Choroid plexus epithelial cell (primary cell): ENCODE measurements at regions not wholly inside any gene's neighbourhood (a gene's known extent, or its start where the extent isn't known, plus 50 kb on each side); places are given as distances from the start of the nearest gene placed in this dataset.
A peak's percentile ranks its signal among the peaks of the same experiment; 100 is the strongest.

ENCODE experiments used
- DNase-seq: peaks from one replicate; pipeline ENCODE4 v3.0.0-alpha.2; 2010; ENCODE audit warnings: low read depth
- H3K4me3 ChIP-seq: 2 replicates; pipeline ENCODE4 v1.5.1; 2011; ENCODE audit warnings: low read depth, mild to moderate bottlenecking, control low read depth, low read length, moderate library complexity
- TF ChIP-seq, protein P1 (sequence below): conservative IDR thresholded peaks from 2 replicates; pipeline ENCODE4 v1.5.1; 2011; ENCODE audit warnings: low read depth, mild to moderate bottlenecking, control low read depth, inconsistent platforms, low read length, moderate library complexity

DNA sequence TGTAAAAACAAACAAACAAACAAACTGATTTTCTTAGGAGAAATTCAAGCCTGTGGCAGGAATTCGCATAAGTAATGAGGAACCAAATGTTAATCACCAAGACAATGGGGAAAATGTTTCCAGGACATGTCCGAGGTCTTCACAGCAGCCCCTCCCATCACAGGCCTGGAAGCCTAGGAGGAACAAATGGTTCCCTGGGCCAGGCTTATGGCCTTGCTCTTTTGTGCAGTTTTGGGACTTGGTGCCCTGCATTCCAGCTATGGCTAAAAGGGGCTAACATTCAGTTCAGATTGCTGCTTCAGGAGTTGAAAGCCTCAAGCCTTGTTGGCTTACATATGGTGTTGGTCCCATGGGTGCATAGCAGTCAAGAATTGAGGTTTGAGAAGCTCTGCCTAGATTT lies 1372.7 kb upstream of the CITED2 start:
- TF ChIP-seq, protein P1, sequence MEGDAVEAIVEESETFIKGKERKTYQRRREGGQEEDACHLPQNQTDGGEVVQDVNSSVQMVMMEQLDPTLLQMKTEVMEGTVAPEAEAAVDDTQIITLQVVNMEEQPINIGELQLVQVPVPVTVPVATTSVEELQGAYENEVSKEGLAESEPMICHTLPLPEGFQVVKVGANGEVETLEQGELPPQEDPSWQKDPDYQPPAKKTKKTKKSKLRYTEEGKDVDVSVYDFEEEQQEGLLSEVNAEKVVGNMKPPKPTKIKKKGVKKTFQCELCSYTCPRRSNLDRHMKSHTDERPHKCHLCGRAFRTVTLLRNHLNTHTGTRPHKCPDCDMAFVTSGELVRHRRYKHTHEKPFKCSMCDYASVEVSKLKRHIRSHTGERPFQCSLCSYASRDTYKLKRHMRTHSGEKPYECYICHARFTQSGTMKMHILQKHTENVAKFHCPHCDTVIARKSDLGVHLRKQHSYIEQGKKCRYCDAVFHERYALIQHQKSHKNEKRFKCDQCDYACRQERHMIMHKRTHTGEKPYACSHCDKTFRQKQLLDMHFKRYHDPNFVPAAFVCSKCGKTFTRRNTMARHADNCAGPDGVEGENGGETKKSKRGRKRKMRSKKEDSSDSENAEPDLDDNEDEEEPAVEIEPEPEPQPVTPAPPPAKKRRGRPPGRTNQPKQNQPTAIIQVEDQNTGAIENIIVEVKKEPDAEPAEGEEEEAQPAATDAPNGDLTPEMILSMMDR = no peak
- H3K4me3 ChIP-seq = no peak overlapping the region
- DNase-seq = no peak

- no peak overlapping the region for H3K4me3 ChIP-seq
- peak; percentile 72 for DNase-seq
- TF ChIP-seq, protein P1 = no peak
Observed at GRCh38 chr6:140744659-140745320, 1370.3 kb upstream of the CITED2 start.

- no peak overlapping the region for H3K4me3 ChIP-seq
- TF ChIP-seq, protein P1 = no peak
- DNase-seq = peak; percentile 68
Observed at GRCh38 chr6:140736231-140736630, 1361.8 kb upstream of the CITED2 start.

DNA sequence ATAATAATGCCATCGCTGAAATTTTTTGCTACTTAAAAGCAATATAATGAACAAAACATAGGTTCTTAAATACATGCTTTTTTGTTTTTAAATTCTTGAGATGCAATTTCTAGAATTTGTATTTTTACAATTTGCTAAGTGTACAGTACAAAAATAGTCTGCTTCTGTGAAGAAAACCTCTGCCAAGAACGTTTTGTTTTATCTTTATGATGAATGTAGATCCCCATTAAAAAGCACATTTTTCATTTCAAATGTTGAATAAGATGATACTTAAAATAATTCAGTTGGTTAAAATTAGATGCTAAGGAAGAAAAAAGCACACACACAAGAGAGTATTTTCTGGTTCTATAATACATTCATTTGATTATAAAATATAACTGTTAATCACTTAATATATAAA lies 1358.5 kb upstream of the CITED2 start:
- no peak for DNase-seq
- H3K4me3 ChIP-seq = no peak overlapping the region
- TF ChIP-seq, protein P1 = no peak

DNA sequence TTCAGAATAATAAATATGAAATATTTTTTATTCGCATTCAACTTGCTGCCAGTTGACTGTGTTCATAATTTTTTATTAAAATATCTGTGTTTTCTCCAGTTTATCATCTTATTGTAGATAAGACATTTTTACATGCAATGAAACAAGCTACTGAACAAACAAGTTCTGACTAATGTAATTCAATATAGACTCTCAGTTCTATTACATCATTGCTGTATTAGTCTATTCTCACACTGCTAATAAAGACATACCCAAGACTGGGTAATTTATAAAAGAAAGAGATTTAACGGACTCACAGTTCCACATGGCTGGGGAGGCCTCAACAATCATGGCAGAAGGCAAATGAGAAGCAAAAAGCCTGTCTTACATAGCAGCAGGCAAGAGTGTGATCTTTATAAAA lies 1357.7 kb upstream of the CITED2 start:
- TF ChIP-seq, protein P1 = no peak
- peak; percentile 26 for DNase-seq

DNA sequence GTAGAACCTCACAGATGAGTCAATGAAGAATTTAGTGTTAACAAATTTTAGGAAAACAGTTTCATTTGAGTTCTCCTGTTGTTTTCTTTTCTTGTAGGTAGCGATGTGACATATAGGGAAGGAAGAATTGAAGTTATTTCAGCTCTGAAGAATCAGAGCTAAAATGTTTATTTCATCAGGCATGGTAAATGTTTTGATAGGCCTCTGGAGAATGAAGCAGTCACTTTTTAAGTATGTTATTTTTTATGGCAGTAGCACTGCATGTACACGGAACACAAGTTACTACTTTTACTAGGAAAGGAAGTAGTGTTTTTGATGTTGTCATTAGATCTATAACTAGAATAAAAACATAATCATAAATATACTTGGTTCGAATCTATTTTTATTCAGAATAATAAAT lies 1357.3 kb upstream of the CITED2 start:
- peak; percentile 27 for DNase-seq

More for the DNA sequence above, 1357.7 kb upstream of the CITED2 start:
- H3K4me3 ChIP-seq = no peak overlapping the region

GRCh38 chr6:140729521-140729920 lies 1355.1 kb upstream of the CITED2 start:
- TF ChIP-seq, protein P1 = no peak
- H3K4me3 ChIP-seq = no peak overlapping the region
- no peak for DNase-seq

More for the DNA sequence above, 1357.3 kb upstream of the CITED2 start:
- no peak overlapping the region for H3K4me3 ChIP-seq
- TF ChIP-seq, protein P1 = no peak
